ENCODE measurements at regions not wholly inside any gene's neighbourhood (a gene's known extent, or its start where the extent isn't known, plus 50 kb on each side); places are given as distances from the start of the nearest gene placed in this dataset.

DNA sequence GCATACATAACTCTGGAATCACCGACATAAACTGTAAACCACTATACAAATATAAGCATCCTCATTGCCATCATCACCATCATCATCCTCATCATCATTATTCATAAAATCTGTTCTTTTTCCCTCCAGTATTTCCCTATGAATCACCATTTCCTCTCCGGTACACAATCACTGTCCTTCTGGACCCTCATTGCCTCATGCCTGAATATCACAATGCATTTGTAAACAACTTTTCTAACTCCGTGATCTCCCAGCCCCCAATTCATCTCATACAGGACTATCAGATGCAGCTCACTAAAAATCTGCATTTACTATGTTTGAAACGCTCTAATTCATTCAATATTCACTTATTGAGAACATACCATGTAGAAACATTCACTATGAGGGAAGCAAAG is 339.7 kb downstream of the TBC1D32 start:
- Histone ChIP-seq H3K27ac (ENCODE audit: low read depth, low read length) (no peak overlapping the region), H3K9me3 (ENCODE audit: control insufficient read depth, insufficient read depth, low read length) (no peaks in the 10 kb centered on the region), H3K4me3 (ENCODE audit: low read depth, low read length) (no peak overlapping the region), H3K27me3 (ENCODE audit: control insufficient read depth, insufficient read depth, low read length) (no peaks in the 10 kb centered on the region)
- no peak for DNase-seq (ENCODE audit: low read depth, low spot score)
- ChIA-PET POLR2A (no interaction called here), CTCF (no interaction called here)
- TF ChIP-seq, protein P1, sequence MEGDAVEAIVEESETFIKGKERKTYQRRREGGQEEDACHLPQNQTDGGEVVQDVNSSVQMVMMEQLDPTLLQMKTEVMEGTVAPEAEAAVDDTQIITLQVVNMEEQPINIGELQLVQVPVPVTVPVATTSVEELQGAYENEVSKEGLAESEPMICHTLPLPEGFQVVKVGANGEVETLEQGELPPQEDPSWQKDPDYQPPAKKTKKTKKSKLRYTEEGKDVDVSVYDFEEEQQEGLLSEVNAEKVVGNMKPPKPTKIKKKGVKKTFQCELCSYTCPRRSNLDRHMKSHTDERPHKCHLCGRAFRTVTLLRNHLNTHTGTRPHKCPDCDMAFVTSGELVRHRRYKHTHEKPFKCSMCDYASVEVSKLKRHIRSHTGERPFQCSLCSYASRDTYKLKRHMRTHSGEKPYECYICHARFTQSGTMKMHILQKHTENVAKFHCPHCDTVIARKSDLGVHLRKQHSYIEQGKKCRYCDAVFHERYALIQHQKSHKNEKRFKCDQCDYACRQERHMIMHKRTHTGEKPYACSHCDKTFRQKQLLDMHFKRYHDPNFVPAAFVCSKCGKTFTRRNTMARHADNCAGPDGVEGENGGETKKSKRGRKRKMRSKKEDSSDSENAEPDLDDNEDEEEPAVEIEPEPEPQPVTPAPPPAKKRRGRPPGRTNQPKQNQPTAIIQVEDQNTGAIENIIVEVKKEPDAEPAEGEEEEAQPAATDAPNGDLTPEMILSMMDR (IDR thresholded peaks at IDR 0.05; ENCODE audit: low read depth, low read length) = no peak

DNA sequence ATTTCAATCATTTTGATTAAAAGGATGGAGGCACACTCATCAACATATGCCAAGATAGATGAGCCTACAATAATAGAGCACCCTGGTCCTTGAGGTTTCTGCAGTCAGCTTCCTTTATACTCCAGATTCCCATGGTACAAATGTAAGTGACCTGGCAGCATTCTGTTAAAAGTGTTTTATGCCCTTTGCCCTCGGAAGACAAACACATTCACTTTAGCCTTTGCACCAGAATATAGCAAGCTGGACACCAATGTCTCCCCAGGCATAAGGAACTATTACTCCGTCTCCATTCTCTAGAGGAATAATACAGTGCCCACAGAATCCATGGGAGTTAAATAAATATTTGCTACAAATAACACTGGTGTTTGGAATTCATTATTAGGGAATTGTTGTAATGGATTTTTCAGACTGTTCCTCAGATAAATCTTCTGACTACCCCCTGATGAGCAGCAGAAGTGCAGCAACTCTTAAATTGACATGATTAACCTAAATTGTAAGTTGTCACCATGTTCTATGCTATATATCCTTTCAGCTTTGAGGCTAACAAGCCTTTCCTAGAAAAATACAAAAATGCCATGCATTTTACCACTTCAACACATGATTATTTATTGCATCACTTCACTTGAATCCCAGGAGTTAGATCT is 340.2 kb downstream of the TBC1D32 start:
- Histone ChIP-seq H3K4me3 (ENCODE audit: low read depth, low read length) (no peak overlapping the region), H3K9me3 (ENCODE audit: control insufficient read depth, insufficient read depth, low read length) (no peaks in the 10 kb centered on the region), H3K27ac (ENCODE audit: low read depth, low read length) (no peak overlapping the region), H3K27me3 (ENCODE audit: control insufficient read depth, insufficient read depth, low read length) (no peaks in the 10 kb centered on the region)
- CTCF ChIA-PET = no interaction called here
- DNase-seq (ENCODE audit: low read depth, low spot score) = no peak
- POLR2A ChIA-PET = no interaction called here
- TF ChIP-seq, protein P1 (IDR thresholded peaks at IDR 0.05; ENCODE audit: low read depth, low read length) = no peak

DNA sequence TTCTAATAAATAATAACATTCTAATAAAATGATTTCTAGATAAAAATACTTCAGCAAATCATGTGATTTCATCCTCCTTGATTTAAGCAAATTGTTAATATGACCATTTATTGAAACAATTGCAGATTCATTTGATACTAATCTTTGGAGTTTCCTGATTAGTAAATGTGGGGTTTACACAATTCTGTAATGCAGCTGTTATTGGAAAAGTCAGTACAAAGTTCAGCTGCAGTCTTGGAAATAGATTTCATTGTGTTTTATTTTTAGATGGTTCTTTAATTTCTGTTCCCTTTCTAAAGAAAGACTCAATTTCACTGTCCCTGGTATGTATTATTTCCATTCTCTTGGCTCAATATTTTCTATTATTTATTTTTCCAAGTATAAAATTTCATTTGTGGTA is 342.0 kb downstream of the TBC1D32 start:
- no peak overlapping the region for H3K4me3 ChIP-seq (ENCODE audit: low read depth, low read length)
- no peaks in the 10 kb centered on the region for H3K27me3 ChIP-seq (ENCODE audit: control insufficient read depth, insufficient read depth, low read length)
- ChIA-PET CTCF (no interaction called here), POLR2A (no interaction called here)
- no peak for DNase-seq (ENCODE audit: low read depth, low spot score)
- H3K9me3 ChIP-seq (ENCODE audit: control insufficient read depth, insufficient read depth, low read length) = no peaks in the 10 kb centered on the region
- H3K27ac ChIP-seq (ENCODE audit: low read depth, low read length) = no peak overlapping the region
- TF ChIP-seq, protein P1 (IDR thresholded peaks at IDR 0.05; ENCODE audit: low read depth, low read length) = no peak

DNA sequence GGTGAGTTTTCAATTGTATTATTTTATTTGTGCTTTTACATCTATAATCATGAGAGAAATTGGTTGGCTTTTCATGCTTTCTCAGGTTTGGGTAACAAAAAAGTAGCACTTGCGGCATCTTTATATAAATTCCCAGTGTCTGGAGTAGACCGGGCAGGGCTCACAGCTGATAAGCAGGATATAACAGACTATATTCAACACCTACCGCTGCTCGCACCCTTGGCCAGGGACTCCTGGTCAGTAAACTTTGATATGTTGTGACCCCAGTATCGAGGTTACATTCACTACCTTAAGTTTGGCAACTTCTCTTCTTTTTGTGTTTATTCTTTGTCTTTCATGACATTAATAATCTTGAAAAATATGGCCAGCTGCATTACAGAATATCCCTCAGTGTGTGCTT is 343.4 kb downstream of the TBC1D32 start:
- ChIA-PET CTCF (no interaction called here), POLR2A (no interaction called here)
- Histone ChIP-seq H3K4me3 (ENCODE audit: low read depth, low read length) (no peak overlapping the region), H3K27me3 (ENCODE audit: control insufficient read depth, insufficient read depth, low read length) (no peaks in the 10 kb centered on the region), H3K27ac (ENCODE audit: low read depth, low read length) (no peak overlapping the region), H3K9me3 (ENCODE audit: control insufficient read depth, insufficient read depth, low read length) (no peaks in the 10 kb centered on the region)
- no peak for DNase-seq (ENCODE audit: low read depth, low spot score)
- TF ChIP-seq, protein P1 (IDR thresholded peaks at IDR 0.05; ENCODE audit: low read depth, low read length) = no peak

DNA sequence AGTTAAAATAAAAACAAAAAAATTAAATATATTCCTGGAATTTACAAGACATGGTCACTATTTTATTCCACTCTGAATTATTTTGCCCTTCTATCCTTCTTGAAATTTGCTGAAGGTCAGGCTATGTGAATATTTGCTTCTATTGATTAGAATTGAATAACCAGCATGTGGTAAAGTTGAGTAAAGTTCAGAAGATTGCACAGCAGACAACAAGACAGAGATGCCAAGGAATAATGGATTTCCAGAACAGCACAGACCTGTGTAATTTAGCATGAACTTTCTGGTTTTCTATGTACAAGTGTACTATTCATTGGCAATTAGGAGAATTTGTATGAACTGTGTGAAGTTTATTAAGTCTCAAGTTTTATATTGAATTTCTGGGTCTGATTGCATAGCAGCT is 352.4 kb downstream of the TBC1D32 start:
- ChIA-PET CTCF (no interaction called here), POLR2A (no interaction called here)
- no peak for DNase-seq (ENCODE audit: low read depth, low spot score)
- Histone ChIP-seq H3K4me3 (ENCODE audit: low read depth, low read length) (no peak overlapping the region), H3K27me3 (ENCODE audit: control insufficient read depth, insufficient read depth, low read length) (no peaks in the 10 kb centered on the region), H3K9me3 (ENCODE audit: control insufficient read depth, insufficient read depth, low read length) (no peaks in the 10 kb centered on the region; the same call in 1 of the 2 replicates), H3K27ac (ENCODE audit: low read depth, low read length) (no peak overlapping the region)
- TF ChIP-seq, protein P1 (IDR thresholded peaks at IDR 0.05; ENCODE audit: low read depth, low read length) = no peak

Measured in AG04450 (cell line).